DND-41 (cell line): ENCODE measurements at regions not wholly inside any gene's neighbourhood (a gene's known extent, or its start where the extent isn't known, plus 50 kb on each side); places are given as distances from the start of the nearest gene placed in this dataset.

ENCODE experiments used
- ATAC-seq: fragments of 200-7000 bp; cut with Tn5 transposase; 3 replicates; pipeline ENCODE4 v1.9.1; 2021; ENCODE audit warnings: low read depth; ENCODE audit not compliant: insufficient read depth
- DNase-seq: peaks from one replicate; pipeline ENCODE4 v3.0.0-alpha.2; 2020
- H2AFZ ChIP-seq: 2 replicates; pipeline ENCODE4 v1.6.0; 2012; ENCODE audit warnings: low read depth, low read length
- H3K27ac ChIP-seq: 2 replicates; pipeline ENCODE4 v1.5.1; 2012; ENCODE audit warnings: low read length, inconsistent platforms
- H3K27me3 ChIP-seq: fragments of 200-600 bp; sonication (generic); 2 replicates; pipeline ENCODE4 v1.6.0; 2012; ENCODE audit warnings: low read length, mild to moderate bottlenecking, inconsistent platforms; ENCODE audit not compliant: insufficient read depth, poor library complexity
- H3K36me3 ChIP-seq: 2 replicates; pipeline ENCODE4 v1.5.1; 2012; ENCODE audit warnings: low read length, inconsistent platforms; ENCODE audit not compliant: insufficient read depth
- H3K4me1 ChIP-seq: 2 replicates; pipeline ENCODE4 v1.5.1; 2012; ENCODE audit warnings: mild to moderate bottlenecking, low read length; ENCODE audit not compliant: insufficient read depth
- H3K4me2 ChIP-seq: 2 replicates; pipeline ENCODE4 v1.6.0; 2012; ENCODE audit warnings: mild to moderate bottlenecking, moderate library complexity, low read length, inconsistent platforms; ENCODE audit not compliant: insufficient read depth
- H3K4me3 ChIP-seq, 2 experiments: fragments of 200-600 bp in 1 of 2; shearing (Covaris generic) in 1 of 2; 2 replicates each; pipeline ENCODE4 v1.5.1; 2012 to 2016; ENCODE audit warnings: inconsistent platforms in 2 of 2, low read length in 2 of 2, mild to moderate bottlenecking in 2 of 2, low read depth in 1 of 2, moderate library complexity in 1 of 2
- H3K79me2 ChIP-seq: 2 replicates; pipeline ENCODE4 v1.6.0; 2012; ENCODE audit warnings: low read length, inconsistent platforms; ENCODE audit not compliant: insufficient read depth
- H3K9ac ChIP-seq: 2 replicates; pipeline ENCODE4 v1.6.0; 2012; ENCODE audit warnings: low read depth, mild to moderate bottlenecking, inconsistent platforms, low read length, moderate library complexity
- H3K9me3 ChIP-seq: 2 replicates; pipeline ENCODE4 v1.5.1; 2012; ENCODE audit warnings: low read length, moderate library complexity, mild to moderate bottlenecking, inconsistent platforms; ENCODE audit not compliant: insufficient read depth, severe bottlenecking
- H4K20me1 ChIP-seq: 2 replicates; pipeline ENCODE4 v1.6.0; 2012; ENCODE audit warnings: low read length; ENCODE audit not compliant: insufficient read depth
- EZH2 ChIP-seq: IDR thresholded peaks from 3 replicates; pipeline ENCODE4 v1.6.1; 2012; ENCODE audit warnings: borderline replicate concordance, low read depth, mild to moderate bottlenecking, moderate library complexity, low read length, inconsistent platforms; ENCODE audit not compliant: severe bottlenecking
- TF ChIP-seq, protein P1 (sequence below): IDR thresholded peaks from 2 replicates; pipeline ENCODE4 v1.5.1; 2012; ENCODE audit warnings: borderline replicate concordance, low read length, moderate library complexity, mild to moderate bottlenecking; ENCODE audit not compliant: poor library complexity, severe bottlenecking; ENCODE audit errors: extremely low read depth

DNA sequence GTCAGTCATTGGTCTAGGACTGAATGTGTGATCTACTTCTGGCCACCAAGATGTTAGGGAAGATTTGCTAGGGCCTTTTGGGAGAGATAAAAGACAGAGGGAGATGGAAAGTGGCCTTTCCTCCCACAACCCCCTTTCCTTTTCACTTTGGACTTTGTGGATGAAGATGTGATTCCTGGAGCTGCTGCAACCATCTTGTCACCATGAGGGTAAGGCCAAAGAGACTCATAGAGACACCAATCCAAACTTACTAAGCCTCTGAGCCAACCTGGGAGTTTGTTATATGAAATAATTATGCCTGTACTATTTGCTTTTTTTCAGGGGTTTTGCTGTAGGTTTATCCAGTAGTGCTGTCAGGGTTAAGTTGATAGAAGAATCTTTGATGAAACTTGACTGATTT, 111.8 kb upstream of the SMIM23 start:
- no peak overlapping the region for H3K9ac ChIP-seq
- no peaks in the 10 kb centered on the region for H3K4me1 ChIP-seq
- H3K4me2 ChIP-seq: no peak overlapping the region
- H3K4me3 ChIP-seq: no peak overlapping the region
- peaks cover 28% of the 10 kb centered on the region for H3K27me3 ChIP-seq
- no peak for ATAC-seq
- H4K20me1 ChIP-seq: no peaks in the 10 kb centered on the region
- no peak overlapping the region for H2AFZ ChIP-seq
- no peak for DNase-seq
- no peak for TF ChIP-seq EZH2
- TF ChIP-seq, protein P1, sequence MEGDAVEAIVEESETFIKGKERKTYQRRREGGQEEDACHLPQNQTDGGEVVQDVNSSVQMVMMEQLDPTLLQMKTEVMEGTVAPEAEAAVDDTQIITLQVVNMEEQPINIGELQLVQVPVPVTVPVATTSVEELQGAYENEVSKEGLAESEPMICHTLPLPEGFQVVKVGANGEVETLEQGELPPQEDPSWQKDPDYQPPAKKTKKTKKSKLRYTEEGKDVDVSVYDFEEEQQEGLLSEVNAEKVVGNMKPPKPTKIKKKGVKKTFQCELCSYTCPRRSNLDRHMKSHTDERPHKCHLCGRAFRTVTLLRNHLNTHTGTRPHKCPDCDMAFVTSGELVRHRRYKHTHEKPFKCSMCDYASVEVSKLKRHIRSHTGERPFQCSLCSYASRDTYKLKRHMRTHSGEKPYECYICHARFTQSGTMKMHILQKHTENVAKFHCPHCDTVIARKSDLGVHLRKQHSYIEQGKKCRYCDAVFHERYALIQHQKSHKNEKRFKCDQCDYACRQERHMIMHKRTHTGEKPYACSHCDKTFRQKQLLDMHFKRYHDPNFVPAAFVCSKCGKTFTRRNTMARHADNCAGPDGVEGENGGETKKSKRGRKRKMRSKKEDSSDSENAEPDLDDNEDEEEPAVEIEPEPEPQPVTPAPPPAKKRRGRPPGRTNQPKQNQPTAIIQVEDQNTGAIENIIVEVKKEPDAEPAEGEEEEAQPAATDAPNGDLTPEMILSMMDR: no peak
- no peaks in the 10 kb centered on the region for H3K79me2 ChIP-seq
- H3K27ac ChIP-seq: no peak overlapping the region
- no peaks in the 10 kb centered on the region for H3K36me3 ChIP-seq
- H3K9me3 ChIP-seq: no peaks in the 10 kb centered on the region

DNA sequence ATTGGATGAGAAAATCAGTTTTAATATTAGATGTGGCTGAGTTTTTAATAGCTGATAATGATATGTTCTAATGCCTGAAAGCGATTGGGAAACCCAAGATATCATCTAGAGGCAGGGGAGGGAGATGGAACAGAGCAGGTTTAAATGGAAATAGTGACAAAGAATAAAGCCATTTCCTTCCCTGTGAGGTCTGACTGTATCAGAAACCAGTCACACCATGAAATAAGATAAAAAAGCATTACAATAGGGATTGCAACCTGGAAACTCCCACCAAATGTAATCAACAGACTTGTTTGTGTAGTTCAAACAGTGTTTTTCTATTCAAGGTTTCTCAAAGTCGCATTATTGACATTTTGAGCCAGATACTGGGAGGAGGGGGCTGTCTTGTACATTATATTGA, 110.1 kb upstream of the SMIM23 start:
- TF ChIP-seq EZH2: no peak
- TF ChIP-seq, protein P1: no peak
- Histone ChIP-seq H3K36me3 (no peaks in the 10 kb centered on the region), H3K9ac (no peak overlapping the region), H3K4me3 (no peak overlapping the region), H3K79me2 (no peaks in the 10 kb centered on the region), H3K27ac (no peak overlapping the region), H2AFZ (no peak overlapping the region), H3K27me3 (peaks cover 28% of the 10 kb centered on the region), H4K20me1 (no peaks in the 10 kb centered on the region), H3K4me1 (no peaks in the 10 kb centered on the region), H3K4me2 (no peak overlapping the region), H3K9me3 (no peaks in the 10 kb centered on the region)
- DNase-seq (no peak), ATAC-seq (no peak)

DNA sequence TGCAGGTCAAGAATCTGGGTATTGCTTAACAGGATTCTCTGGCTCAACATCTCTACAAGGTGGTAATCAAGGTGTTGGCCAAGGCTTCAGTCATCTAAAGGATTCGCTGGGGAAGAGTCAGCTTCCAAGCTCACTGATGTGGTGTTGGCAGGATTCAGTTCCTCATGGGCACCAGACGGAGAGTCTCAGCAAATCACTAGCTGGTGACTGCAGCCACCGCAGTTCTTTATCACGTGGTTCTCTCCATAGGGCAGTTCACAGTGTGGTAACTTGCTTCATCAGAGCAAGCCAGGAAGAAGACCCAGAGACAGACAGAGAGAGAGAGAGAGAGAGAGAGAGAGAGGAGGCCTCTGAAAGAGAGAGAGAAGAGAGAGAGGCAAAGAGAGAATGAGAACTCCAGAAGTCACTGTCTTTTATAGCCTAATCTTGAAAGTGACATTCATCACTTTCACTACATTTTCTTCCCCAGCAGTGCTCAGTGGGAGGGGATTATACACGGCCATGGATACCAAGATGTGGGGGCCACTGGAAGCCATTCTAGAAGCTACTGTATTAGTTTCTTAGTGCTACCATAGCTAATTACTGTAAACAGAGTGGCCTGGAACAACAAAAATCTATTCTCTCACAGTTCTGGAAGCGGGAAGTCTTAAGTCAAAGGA, 109.2 kb upstream of the SMIM23 start:
- Histone ChIP-seq H3K4me2 (no peak overlapping the region), H3K79me2 (no peaks in the 10 kb centered on the region), H3K9ac (no peak overlapping the region), H3K27ac (no peak overlapping the region), H2AFZ (no peak overlapping the region), H3K27me3 (peaks cover 28% of the 10 kb centered on the region), H3K4me3 (no peak overlapping the region), H4K20me1 (no peaks in the 10 kb centered on the region), H3K4me1 (no peaks in the 10 kb centered on the region), H3K36me3 (no peaks in the 10 kb centered on the region), H3K9me3 (no peaks in the 10 kb centered on the region)
- no peak for ATAC-seq
- no peak for DNase-seq
- TF ChIP-seq, protein P1: no peak
- TF ChIP-seq EZH2: no peak
